AG04450 (cell line): ENCODE measurements at regions not wholly inside any gene's neighbourhood (a gene's known extent, or its start where the extent isn't known, plus 50 kb on each side); places are given as distances from the start of the nearest gene placed in this dataset.

ENCODE experiments used
- CTCF ChIA-PET: fragments of 300-600, 350-600 bp; formaldehyde crosslinking; extraction: SDS; loops from one replicate; lab custom pipeline; 2022; ENCODE audit warnings: antibody characterized with exemption, inconsistent platforms; lab: Charles Lee
- POLR2A ChIA-PET: fragments of 350-600 bp; formaldehyde crosslinking; extraction: SDS; loops from one replicate; lab custom pipeline; 2021; ENCODE audit warnings: antibody characterized with exemption, inconsistent platforms; lab: Yijun Ruan, JAX
- DNase-seq: peaks from one replicate; pipeline ENCODE4 v3.0.0-alpha.2; 2011; ENCODE audit warnings: low read depth, low spot score
- H3K27ac ChIP-seq: one replicate; pipeline ENCODE4 v1.5.1; 2012; ENCODE audit warnings: low read depth, low read length, control low read depth
- H3K27me3 ChIP-seq: one replicate; pipeline ENCODE4 v1.6.0; 2012; ENCODE audit warnings: low read length; ENCODE audit not compliant: control insufficient read depth, insufficient read depth
- H3K4me3 ChIP-seq: 2 replicates; pipeline ENCODE4 v1.5.1; 2011; ENCODE audit warnings: mild to moderate bottlenecking, low read depth, low read length, control low read depth
- H3K9me3 ChIP-seq: 2 replicates; pipeline ENCODE4 v1.5.1; 2012; ENCODE audit warnings: low read length; ENCODE audit not compliant: control insufficient read depth, insufficient read depth
- TF ChIP-seq, protein P1 (sequence below): IDR thresholded peaks from 2 replicates; pipeline ENCODE4 v1.5.1; 2011; ENCODE audit warnings: low read depth, low read length, control low read depth, inconsistent platforms

DNA sequence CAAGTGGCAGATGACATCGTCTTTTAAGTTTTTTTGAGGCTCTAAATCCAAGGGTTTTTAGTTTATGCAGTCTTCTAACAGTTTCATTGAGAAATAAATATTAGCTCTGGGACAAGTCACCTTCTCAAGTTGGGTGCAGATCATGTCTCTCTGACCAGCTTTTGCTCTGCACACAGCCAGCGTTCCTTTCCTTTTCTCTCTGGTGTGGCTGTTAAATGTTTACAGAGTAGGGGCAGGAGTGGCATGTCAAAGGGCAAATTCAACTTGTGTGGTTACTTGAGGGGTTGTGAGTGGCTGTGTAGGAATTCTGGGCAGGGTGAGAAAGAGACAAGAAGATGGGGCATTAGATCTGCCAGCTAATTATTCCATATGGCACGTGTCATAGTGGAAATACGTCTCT is 187.5 kb upstream of the HMHB1 start:
- DNase-seq: no peak
- TF ChIP-seq, protein P1, sequence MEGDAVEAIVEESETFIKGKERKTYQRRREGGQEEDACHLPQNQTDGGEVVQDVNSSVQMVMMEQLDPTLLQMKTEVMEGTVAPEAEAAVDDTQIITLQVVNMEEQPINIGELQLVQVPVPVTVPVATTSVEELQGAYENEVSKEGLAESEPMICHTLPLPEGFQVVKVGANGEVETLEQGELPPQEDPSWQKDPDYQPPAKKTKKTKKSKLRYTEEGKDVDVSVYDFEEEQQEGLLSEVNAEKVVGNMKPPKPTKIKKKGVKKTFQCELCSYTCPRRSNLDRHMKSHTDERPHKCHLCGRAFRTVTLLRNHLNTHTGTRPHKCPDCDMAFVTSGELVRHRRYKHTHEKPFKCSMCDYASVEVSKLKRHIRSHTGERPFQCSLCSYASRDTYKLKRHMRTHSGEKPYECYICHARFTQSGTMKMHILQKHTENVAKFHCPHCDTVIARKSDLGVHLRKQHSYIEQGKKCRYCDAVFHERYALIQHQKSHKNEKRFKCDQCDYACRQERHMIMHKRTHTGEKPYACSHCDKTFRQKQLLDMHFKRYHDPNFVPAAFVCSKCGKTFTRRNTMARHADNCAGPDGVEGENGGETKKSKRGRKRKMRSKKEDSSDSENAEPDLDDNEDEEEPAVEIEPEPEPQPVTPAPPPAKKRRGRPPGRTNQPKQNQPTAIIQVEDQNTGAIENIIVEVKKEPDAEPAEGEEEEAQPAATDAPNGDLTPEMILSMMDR: no peak
- H3K27me3 ChIP-seq: no peaks in the 10 kb centered on the region
- H3K4me3 ChIP-seq: no peak overlapping the region
- no peaks in the 10 kb centered on the region for H3K9me3 ChIP-seq
- ChIA-PET POLR2A (interaction anchor here (0.6 to 0.7 kb wide), 2 partner anchors 255 to 276 kb away, joined by 3 read pairs; no protein-coding TSS in a partner anchor), CTCF (no interaction called here)
- no peak overlapping the region for H3K27ac ChIP-seq

- H3K4me3 ChIP-seq: no peak overlapping the region
- CTCF ChIA-PET: no interaction called here
- POLR2A ChIA-PET: no interaction called here
- no peak overlapping the region for H3K27ac ChIP-seq
- DNase-seq: no peak
- TF ChIP-seq, protein P1: no peak
- no peaks in the 10 kb centered on the region for H3K9me3 ChIP-seq
- no peaks in the 10 kb centered on the region for H3K27me3 ChIP-seq
Measured at GRCh38 chr5:143619040-143619439, 192.9 kb upstream of the HMHB1 start.

- no peak overlapping the region for H3K4me3 ChIP-seq
- no peaks in the 10 kb centered on the region for H3K9me3 ChIP-seq
- POLR2A ChIA-PET: no interaction called here
- TF ChIP-seq, protein P1: no peak
- H3K27ac ChIP-seq: no peak overlapping the region
- H3K27me3 ChIP-seq: no peaks in the 10 kb centered on the region
- no peak for DNase-seq
- CTCF ChIA-PET: interaction anchor here (0.6 kb wide), 1 partner anchor 1202 kb away, joined by 3 read pairs; no protein-coding TSS in a partner anchor
Measured at GRCh38 chr5:143618141-143618540, 193.8 kb upstream of the HMHB1 start.

DNA sequence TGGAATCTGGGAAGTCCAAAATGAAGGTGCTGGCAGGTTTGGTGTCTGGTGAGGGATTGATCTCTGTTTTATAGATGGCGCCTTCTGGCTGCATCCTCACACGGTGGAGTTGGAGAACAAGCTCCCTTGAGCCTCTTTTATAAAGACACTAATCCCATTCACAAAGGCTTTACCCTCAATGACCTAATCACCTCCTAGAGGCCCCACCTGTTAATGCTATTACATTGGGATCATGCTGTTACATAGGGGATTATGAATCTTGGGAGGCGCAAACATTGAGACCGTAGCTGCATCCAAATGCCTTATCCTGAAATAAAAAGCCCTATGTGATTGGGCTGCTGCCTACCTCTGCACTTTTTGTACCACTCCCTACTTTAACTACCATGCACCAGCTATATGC is 197.1 kb upstream of the HMHB1 start:
- Histone ChIP-seq H3K9me3 (no peaks in the 10 kb centered on the region), H3K27ac (no peak overlapping the region), H3K27me3 (no peaks in the 10 kb centered on the region), H3K4me3 (no peak overlapping the region)
- TF ChIP-seq, protein P1: no peak
- CTCF ChIA-PET: no interaction called here
- POLR2A ChIA-PET: no interaction called here
- no peak for DNase-seq

DNA sequence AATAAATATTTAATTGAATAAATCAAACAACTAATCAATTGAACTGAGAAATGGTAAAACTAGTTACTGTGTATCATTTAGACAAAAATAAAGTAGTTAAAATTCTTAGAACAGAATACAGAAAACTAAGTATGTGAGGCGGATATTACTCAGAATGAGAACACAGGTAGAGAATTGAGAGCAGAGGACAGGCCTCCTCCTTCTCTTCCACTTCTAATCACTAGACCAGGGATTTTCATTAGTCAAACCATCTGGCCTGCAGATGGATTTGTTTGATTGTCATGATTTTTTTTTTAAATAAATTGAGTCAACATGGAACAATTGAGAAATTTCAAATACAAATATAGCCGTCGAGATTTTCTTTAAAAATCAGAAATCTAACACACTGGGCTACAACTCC is 198.6 kb upstream of the HMHB1 start:
- TF ChIP-seq, protein P1: no peak
- ChIA-PET POLR2A (no interaction called here), CTCF (no interaction called here)
- H3K9me3 ChIP-seq: no peaks in the 10 kb centered on the region
- no peak overlapping the region for H3K4me3 ChIP-seq
- DNase-seq: no peak
- no peaks in the 10 kb centered on the region for H3K27me3 ChIP-seq
- H3K27ac ChIP-seq: no peak overlapping the region
